Nephron progenitor cell (in vitro differentiated cells): ENCODE measurements at regions not wholly inside any gene's neighbourhood (a gene's known extent, or its start where the extent isn't known, plus 50 kb on each side); places are given as distances from the start of the nearest gene placed in this dataset.
"Not testable (repeated sequence)": the region's sequence is repeated elsewhere in the genome, so short reads cannot be mapped to it uniquely, and the experiment has no call there.

Source experiments
- DNase-seq: peaks from one replicate; pipeline ENCODE4 v3.0.0; 2021
- H3K27ac Mint-ChIP-seq: 2 replicates; pipeline ENCODE4 v1.8.0; 2021; ENCODE audit warnings: mild to moderate bottlenecking, moderate library complexity, mixed read lengths
- H3K27me3 Mint-ChIP-seq: 2 replicates; pipeline ENCODE4 v1.8.0; 2021; ENCODE audit warnings: mild to moderate bottlenecking, low read depth, mixed read lengths; ENCODE audit not compliant: poor library complexity
- H3K36me3 Mint-ChIP-seq: 2 replicates; pipeline ENCODE4 v1.8.0; 2021; ENCODE audit warnings: low read depth, mixed read lengths
- H3K4me1 Mint-ChIP-seq: 2 replicates; pipeline ENCODE4 v1.8.0; 2021; ENCODE audit warnings: mixed read lengths
- H3K4me3 Mint-ChIP-seq: 2 replicates; pipeline ENCODE4 v1.8.0; 2021; ENCODE audit warnings: mild to moderate bottlenecking, moderate library complexity, mixed read lengths
- H3K9me3 Mint-ChIP-seq: 2 replicates; pipeline ENCODE4 v1.8.0; 2021; ENCODE audit warnings: mild to moderate bottlenecking, moderate library complexity, mixed read lengths
- CTCF ChIP-seq: fragments of 200-600 bp; sonication (generic); IDR thresholded peaks from 2 replicates; pipeline ENCODE4 v1.5.0; 2021; ENCODE audit warnings: antibody characterized with exemption

GRCh38 chr2:208673631-208674030 lies 267.0 kb downstream of the PTH2R start:
- Mint-ChIP-seq H3K27me3 (peaks cover 5% of the 10 kb centered on the region), H3K36me3 (no peaks in the 10 kb centered on the region), H3K4me1 (peaks cover 13% of the 10 kb centered on the region), H3K9me3 (no peaks in the 10 kb centered on the region), H3K4me3 (no peak overlapping the region), H3K27ac (no peak overlapping the region)
- DNase-seq: no peak
- TF ChIP-seq CTCF: no peak

- Mint-ChIP-seq H3K4me3 (no peak overlapping the region), H3K27ac (no peak overlapping the region), H3K36me3 (no peaks in the 10 kb centered on the region), H3K27me3 (no peaks in the 10 kb centered on the region), H3K4me1 (peaks cover 13% of the 10 kb centered on the region), H3K9me3 (no peaks in the 10 kb centered on the region)
- DNase-seq: no peak
- TF ChIP-seq CTCF: no peak
Measured at GRCh38 chr2:208674919-208675318, 268.3 kb downstream of the PTH2R start.

- H3K4me1 Mint-ChIP-seq, H3K27me3 Mint-ChIP-seq, H3K4me3 Mint-ChIP-seq, H3K27ac Mint-ChIP-seq, H3K36me3 Mint-ChIP-seq, DNase-seq: not testable (repeated sequence)
- peaks cover 35% of the 10 kb centered on the region for H3K9me3 Mint-ChIP-seq
Measured at GRCh38 chr2:208685929-208686328, 279.3 kb downstream of the PTH2R start.

GRCh38 chr2:208686665-208687064 lies 280.1 kb downstream of the PTH2R start:
- Mint-ChIP-seq H3K36me3 (no peaks in the 10 kb centered on the region), H3K9me3 (peaks cover 31% of the 10 kb centered on the region), H3K27me3 (peaks cover 3% of the 10 kb centered on the region), H3K4me3 (no peak overlapping the region), H3K4me1 (no peaks in the 10 kb centered on the region), H3K27ac (no peak overlapping the region)
- DNase-seq: no peak
- no peak for TF ChIP-seq CTCF

- H3K36me3 Mint-ChIP-seq, H3K27me3 Mint-ChIP-seq, DNase-seq, H3K4me3 Mint-ChIP-seq, H3K27ac Mint-ChIP-seq, H3K4me1 Mint-ChIP-seq: not testable (repeated sequence)
- H3K9me3 Mint-ChIP-seq: peaks cover 24% of the 10 kb centered on the region
Measured at GRCh38 chr2:208687720-208688119, 281.1 kb downstream of the PTH2R start.

- TF ChIP-seq CTCF: no peak
- Mint-ChIP-seq H3K27ac (no peak overlapping the region), H3K4me1 (no peaks in the 10 kb centered on the region), H3K4me3 (no peak overlapping the region), H3K36me3 (no peaks in the 10 kb centered on the region), H3K27me3 (peaks cover 5% of the 10 kb centered on the region), H3K9me3 (no peaks in the 10 kb centered on the region)
- DNase-seq: no peak
Measured at GRCh38 chr2:208698114-208698513, 291.5 kb downstream of the PTH2R start.

- Mint-ChIP-seq H3K9me3 (no peaks in the 10 kb centered on the region), H3K27ac (no peak overlapping the region), H3K4me1 (peaks cover 8% of the 10 kb centered on the region), H3K4me3 (no peak overlapping the region), H3K36me3 (no peaks in the 10 kb centered on the region), H3K27me3 (no peaks in the 10 kb centered on the region)
- no peak for TF ChIP-seq CTCF
- no peak for DNase-seq
Measured at GRCh38 chr2:208708486-208708885, 301.9 kb downstream of the PTH2R start.
